Suprapubic skin (tissue), 4 donors: ENCODE measurements at regions not wholly inside any gene's neighbourhood (a gene's known extent, or its start where the extent isn't known, plus 50 kb on each side); places are given as distances from the start of the nearest gene placed in this dataset.

ENCODE experiments used
- DNase-seq, 2 donors: peaks; one replicate each; pipeline ENCODE4 v3.0.0-alpha.2; 2019; ENCODE audit warnings: low spot score in 2 of 2
- H3K27ac ChIP-seq: fragments of 200-600 bp; sonication (generic); one replicate; pipeline ENCODE4 v1.5.1; 2019
- H3K27me3 ChIP-seq: fragments of 200-600 bp; sonication (generic); one replicate; pipeline ENCODE4 v1.5.1; 2019
- H3K36me3 ChIP-seq: fragments of 200-600 bp; sonication (generic); one replicate; pipeline ENCODE4 v1.5.1; 2019
- H3K4me1 ChIP-seq: fragments of 200-600 bp; sonication (generic); one replicate; pipeline ENCODE4 v1.5.1; 2019
- H3K4me3 ChIP-seq: fragments of 200-600 bp; sonication (generic); one replicate; pipeline ENCODE4 v1.5.1; 2019; ENCODE audit warnings: mild to moderate bottlenecking
- H3K9me3 ChIP-seq: fragments of 200-600 bp; sonication (generic); one replicate; pipeline ENCODE4 v1.5.1; 2019
- CTCF ChIP-seq, 2 donors: fragments of 200-600 bp in 1 of 2; fragments of 450-650 bp in 1 of 2; sonication (generic) in 1 of 2; IDR thresholded peaks; one replicate each; pipeline ENCODE4 v1.5.1; 2016 to 2019; ENCODE audit warnings: antibody characterized with exemption in 2 of 2, mild to moderate bottlenecking in 1 of 2, moderate library complexity in 1 of 2
- EP300 ChIP-seq: sonication (generic); formaldehyde crosslinking; IDR thresholded peaks from one replicate; pipeline ENCODE4 v1.6.1; 2017; ENCODE audit warnings: antibody characterized with exemption
- POLR2A ChIP-seq, 2 donors: fragments of 450-650 bp; IDR thresholded peaks; one replicate each; pipeline ENCODE4 v1.6.1; 2017; ENCODE audit warnings: antibody characterized with exemption in 2 of 2, mild to moderate bottlenecking in 2 of 2, moderate library complexity in 2 of 2
- POLR2AphosphoS5 ChIP-seq, 3 donors: sonication (generic); formaldehyde crosslinking; IDR thresholded peaks; one replicate each; pipeline ENCODE4 v1.6.1; 2017; ENCODE audit warnings: antibody characterized with exemption in 3 of 3
- WGBS: methylation state at CpG from one replicate; pipeline ENCODE4 v1.1.5; 2018; 5-methylcytosine and 5-hydroxymethylcytosine counted together

GRCh38 chr2:221064058-221064854 lies 507.8 kb downstream of the EPHA4 start:
- no peaks in the 10 kb centered on the region for H3K27me3 ChIP-seq
- no peaks in the 10 kb centered on the region for H3K9me3 ChIP-seq
- no peaks in the 10 kb centered on the region for H3K4me1 ChIP-seq
- no peak overlapping the region for H3K27ac ChIP-seq
- WGBS, result 69% methylated on average over 2 of the region's 2 CpGs
- no peak for DNase-seq
- TF ChIP-seq POLR2AphosphoS5 (IDR thresholded peaks at IDR 0.05), result no peak
- TF ChIP-seq CTCF (IDR thresholded peaks at IDR 0.05), result no peak
- no peak for TF ChIP-seq EP300
- no peak for TF ChIP-seq POLR2A (IDR thresholded peaks at IDR 0.05)
- H3K4me3 ChIP-seq, result no peak overlapping the region
- H3K36me3 ChIP-seq, result no peaks in the 10 kb centered on the region

GRCh38 chr2:221064880-221065279 lies 507.2 kb downstream of the EPHA4 start:
- no peak for DNase-seq
- no peaks in the 10 kb centered on the region for H3K36me3 ChIP-seq
- H3K27me3 ChIP-seq, result no peaks in the 10 kb centered on the region
- H3K4me1 ChIP-seq, result no peaks in the 10 kb centered on the region
- H3K9me3 ChIP-seq, result no peaks in the 10 kb centered on the region
- TF ChIP-seq POLR2A (IDR thresholded peaks at IDR 0.05), result no peak
- TF ChIP-seq POLR2AphosphoS5 (IDR thresholded peaks at IDR 0.05), result no peak
- TF ChIP-seq CTCF (IDR thresholded peaks at IDR 0.05), result no peak
- TF ChIP-seq EP300, result no peak
- H3K27ac ChIP-seq, result no peak overlapping the region
- 75% methylated on average over 3 of the region's 3 CpGs for WGBS
- no peak overlapping the region for H3K4me3 ChIP-seq

GRCh38 chr2:221068123-221068522 lies 504.0 kb downstream of the EPHA4 start:
- Histone ChIP-seq H3K36me3 (no peaks in the 10 kb centered on the region), H3K9me3 (no peaks in the 10 kb centered on the region), H3K4me1 (no peaks in the 10 kb centered on the region), H3K27me3 (no peaks in the 10 kb centered on the region), H3K27ac (no peak overlapping the region), H3K4me3 (no peak overlapping the region)
- no peak for TF ChIP-seq CTCF (IDR thresholded peaks at IDR 0.05)
- no peak for TF ChIP-seq EP300
- no peak for TF ChIP-seq POLR2A (IDR thresholded peaks at IDR 0.05)
- TF ChIP-seq POLR2AphosphoS5 (IDR thresholded peaks at IDR 0.05), result no peak
- no peak for DNase-seq

- no peaks in the 10 kb centered on the region for H3K4me1 ChIP-seq
- no peaks in the 10 kb centered on the region for H3K27me3 ChIP-seq
- no peak for DNase-seq
- no peak for TF ChIP-seq POLR2A (IDR thresholded peaks at IDR 0.05)
- TF ChIP-seq POLR2AphosphoS5 (IDR thresholded peaks at IDR 0.05), result no peak
- TF ChIP-seq CTCF (IDR thresholded peaks at IDR 0.05), result no peak
- no peak for TF ChIP-seq EP300
- H3K36me3 ChIP-seq, result no peaks in the 10 kb centered on the region
- no peak overlapping the region for H3K27ac ChIP-seq
- H3K4me3 ChIP-seq, result no peak overlapping the region
- H3K9me3 ChIP-seq, result no peaks in the 10 kb centered on the region
- 89% methylated on average over 1 of the region's 1 CpG for WGBS
Observed at GRCh38 chr2:221070106-221070505, 502.0 kb downstream of the EPHA4 start.

GRCh38 chr2:221073326-221074049 lies 498.6 kb downstream of the EPHA4 start:
- Histone ChIP-seq H3K27ac (no peak overlapping the region), H3K36me3 (no peaks in the 10 kb centered on the region), H3K27me3 (no peaks in the 10 kb centered on the region), H3K4me1 (no peaks in the 10 kb centered on the region), H3K9me3 (no peaks in the 10 kb centered on the region), H3K4me3 (no peak overlapping the region)
- TF ChIP-seq EP300, result no peak
- no peak for TF ChIP-seq CTCF (IDR thresholded peaks at IDR 0.05)
- TF ChIP-seq POLR2A (IDR thresholded peaks at IDR 0.05), result no peak
- TF ChIP-seq POLR2AphosphoS5 (IDR thresholded peaks at IDR 0.05), result no peak
- no peak for DNase-seq
- WGBS, result 81% methylated on average over 4 of the region's 4 CpGs
